ENCODE measurements at regions not wholly inside any gene's neighbourhood (a gene's known extent, or its start where the extent isn't known, plus 50 kb on each side); places are given as distances from the start of the nearest gene placed in this dataset.

- no peak for TF ChIP-seq CTCF (conservative IDR thresholded peaks at IDR 0.05; ENCODE audit: low read length)
- TF ChIP-seq EZH2phosphoT487 (IDR thresholded peaks at IDR 0.05; ENCODE audit: borderline replicate concordance): no peak
These were observed 636.7 kb downstream of the BRD1 start for GRCh38 chr22:49190816-49191505.
